ENCODE measurements at regions not wholly inside any gene's neighbourhood (a gene's known extent, or its start where the extent isn't known, plus 50 kb on each side); places are given as distances from the start of the nearest gene placed in this dataset.
"Not testable (repeated sequence)": the region's sequence is repeated elsewhere in the genome, so short reads cannot be mapped to it uniquely, and the experiment has no call there.

- not testable (repeated sequence) for TF ChIP-seq CTCF (IDR thresholded peaks at IDR 0.05; ENCODE audit: insufficient read depth, low read length, poor library complexity, severe bottlenecking); EZH2phosphoT487 (conservative IDR thresholded peaks at IDR 0.05; ENCODE audit: low read length)
These were observed 77.2 kb downstream of the DLL1 start for GRCh38 chr6:170213637-170214018.

Measured in SU-DHL-6 (cell line).